CD4-positive, alpha-beta T cell (primary cell): ENCODE measurements at regions not wholly inside any gene's neighbourhood (a gene's known extent, or its start where the extent isn't known, plus 50 kb on each side); places are given as distances from the start of the nearest gene placed in this dataset.

Experiments used
- ATAC-seq: fragments of 200-7000 bp; cut with Tn5 transposase; one replicate; pipeline ENCODE4 v1.10.0; 2022; ENCODE audit warnings: mild to moderate bottlenecking; ENCODE audit not compliant: poor library complexity
- CTCF ChIA-PET: fragments of 350-600 bp; sonication (Branson Sonifier 250); formaldehyde crosslinking; loops from one replicate; lab custom pipeline; 2021; ENCODE audit warnings: antibody characterized with exemption, inconsistent platforms; lab: Charles Lee
- POLR2A ChIA-PET: fragments of 350-600 bp; sonication (Branson Sonifier 250); formaldehyde crosslinking; loops from one replicate; lab custom pipeline; 2021; ENCODE audit warnings: antibody characterized with exemption, inconsistent platforms; lab: Charles Lee
- DNase-seq, 14 experiments: peaks; one replicate each; pipeline ENCODE4 v3.0.0-alpha.2; 2013 to 2020; ENCODE audit warnings: mixed read lengths in 2 of 14
- H3K27ac ChIP-seq, 2 donors: one replicate each; pipeline versions ENCODE4 v1.5.1 to v1.7.0; 2013; ENCODE audit warnings: low read length in 2 of 2, low read depth in 1 of 2, mild to moderate bottlenecking in 1 of 2
- H3K27me3 ChIP-seq, 2 experiments: 1 replicate in 1 of 2; 2 replicates in 1 of 2; pipeline versions ENCODE4 v1.6.1 to v1.7.0; 2013; ENCODE audit warnings: low read length in 2 of 2, control low read depth in 1 of 2, mild to moderate bottlenecking in 1 of 2, moderate library complexity in 1 of 2; ENCODE audit not compliant: insufficient read depth in 2 of 2, control insufficient read depth in 1 of 2
- H3K36me3 ChIP-seq: one replicate; pipeline ENCODE4 v1.6.1; 2013; ENCODE audit warnings: low read length, control low read depth; ENCODE audit not compliant: insufficient read depth
- H3K4me1 ChIP-seq: one replicate; pipeline ENCODE4 v1.6.1; 2013; ENCODE audit warnings: low read length, control low read depth; ENCODE audit not compliant: insufficient read depth
- H3K4me3 ChIP-seq: one replicate; pipeline ENCODE4 v1.5.1; 2013; ENCODE audit warnings: mild to moderate bottlenecking, low read length, moderate library complexity
- H3K9me3 ChIP-seq, 2 experiments: 1 replicate in 1 of 2; 2 replicates in 1 of 2; pipeline versions ENCODE4 v1.6.1 to v1.7.0; 2013; ENCODE audit warnings: low read length in 2 of 2, mild to moderate bottlenecking in 2 of 2, control low read depth in 1 of 2, moderate library complexity in 1 of 2; ENCODE audit not compliant: control insufficient read depth in 1 of 2, insufficient read depth in 1 of 2
- H3K27ac Mint-ChIP-seq: one replicate; pipeline ENCODE4 v1.8.0; 2020; ENCODE audit warnings: mixed read lengths
- H3K27me3 Mint-ChIP-seq: one replicate; pipeline ENCODE4 v1.8.0; 2021; ENCODE audit warnings: mixed read lengths
- H3K36me3 Mint-ChIP-seq: one replicate; pipeline ENCODE4 v1.8.0; 2021; ENCODE audit warnings: low read depth, mixed read lengths
- H3K4me1 Mint-ChIP-seq: one replicate; pipeline ENCODE4 v1.8.0; 2021; ENCODE audit warnings: low read depth, mixed read lengths
- H3K4me3 Mint-ChIP-seq: one replicate; pipeline ENCODE4 v1.8.0; 2020; ENCODE audit warnings: mild to moderate bottlenecking, mixed read lengths
- H3K9me3 Mint-ChIP-seq: one replicate; pipeline ENCODE4 v1.8.0; 2020; ENCODE audit warnings: mixed read lengths
- CTCF ChIP-seq: fragments of 200-600 bp; IDR thresholded peaks from one replicate; pipeline ENCODE4 v1.8.0; 2022; ENCODE audit warnings: antibody characterized with exemption, mild to moderate bottlenecking
- intact Hi-C, 2 experiments: fragments of 100-400 bp; cut with DNase I in 1 of 2; cut with micrococcal nuclease in 1 of 2; formaldehyde crosslinking; loops; one replicate each; pipeline versions ENCODE4 v1.15.1 to v1.9.0; 2023 to 2025; cut with DNase I, micrococcal nuclease

GRCh38 chr1:14531519-14531918 lies 67.0 kb upstream of the KAZN start:
- Mint-ChIP-seq H3K4me3 (no peak overlapping the region), H3K9me3 (no peaks in the 10 kb centered on the region), H3K4me1 (no peaks in the 10 kb centered on the region), H3K27me3 (peaks cover 8% of the 10 kb centered on the region), H3K27ac (no peak overlapping the region), H3K36me3 (no peaks in the 10 kb centered on the region)
- no peak overlapping the region for H3K27ac ChIP-seq
- ATAC-seq (no peak), DNase-seq (no peak)
- no peak for TF ChIP-seq CTCF
- no peaks in the 10 kb centered on the region for H3K36me3 ChIP-seq
- H3K27me3 ChIP-seq = no peaks in the 10 kb centered on the region
- H3K4me1 ChIP-seq = no peaks in the 10 kb centered on the region
- ChIA-PET CTCF (no interaction called here), POLR2A (no interaction called here)
- H3K9me3 ChIP-seq = peaks cover 0 to 3% of the 10 kb centered on the region in 2 experiments
- intact Hi-C loops = no loop called here
- H3K4me3 ChIP-seq = no peak overlapping the region

GRCh38 chr1:14535619-14536355 lies 62.7 kb upstream of the KAZN start:
- Histone ChIP-seq H3K27ac (no peak overlapping the region), H3K27me3 (peaks cover 0 to 5% of the 10 kb centered on the region in 2 experiments), H3K36me3 (no peaks in the 10 kb centered on the region), H3K9me3 (no peaks in the 10 kb centered on the region), H3K4me1 (no peaks in the 10 kb centered on the region), H3K4me3 (no peak overlapping the region)
- no peaks in the 10 kb centered on the region for H3K9me3 Mint-ChIP-seq
- no peaks in the 10 kb centered on the region for H3K4me1 Mint-ChIP-seq
- POLR2A ChIA-PET = no interaction called here
- ATAC-seq = no peak
- TF ChIP-seq CTCF = no peak
- no peaks in the 10 kb centered on the region for H3K36me3 Mint-ChIP-seq
- H3K27me3 Mint-ChIP-seq = peaks cover 11% of the 10 kb centered on the region
- CTCF ChIA-PET = no interaction called here
- intact Hi-C loops = no loop called here
- DNase-seq = no peak
- H3K27ac Mint-ChIP-seq = no peak overlapping the region
- H3K4me3 Mint-ChIP-seq = no peak overlapping the region

GRCh38 chr1:14538335-14538734 lies 60.1 kb upstream of the KAZN start:
- Mint-ChIP-seq H3K4me1 (no peaks in the 10 kb centered on the region), H3K27ac (no peak overlapping the region), H3K27me3 (peaks cover 16% of the 10 kb centered on the region), H3K36me3 (no peaks in the 10 kb centered on the region), H3K9me3 (no peaks in the 10 kb centered on the region), H3K4me3 (no peak overlapping the region)
- DNase-seq (no peak), ATAC-seq (no peak)
- POLR2A ChIA-PET = no interaction called here
- CTCF ChIA-PET = no interaction called here
- Histone ChIP-seq H3K27ac (no peak overlapping the region), H3K36me3 (no peaks in the 10 kb centered on the region), H3K4me1 (no peaks in the 10 kb centered on the region), H3K27me3 (peaks cover 0 to 5% of the 10 kb centered on the region in 2 experiments), H3K4me3 (no peak overlapping the region), H3K9me3 (no peaks in the 10 kb centered on the region)
- intact Hi-C loops = no loop called here
- TF ChIP-seq CTCF = no peak
